SK-N-SH treated with all-trans-retinoic acid at 6 μM for 48 hours (cell line): ENCODE measurements at regions not wholly inside any gene's neighbourhood (a gene's known extent, or its start where the extent isn't known, plus 50 kb on each side); places are given as distances from the start of the nearest gene placed in this dataset.

Experiments
- ATAC-seq: fragments of 200-7000 bp; cut with Tn5 transposase; 3 replicates; pipeline ENCODE4 v1.9.1; 2020; ENCODE audit warnings: mild to moderate bottlenecking, moderate library complexity
- ARNTL ChIP-seq: fragments of 450-650 bp; formaldehyde crosslinking; IDR thresholded peaks from 2 replicates; pipeline ENCODE4 v1.5.0; 2020; ENCODE audit warnings: low read depth, mild to moderate bottlenecking, moderate library complexity, borderline replicate concordance
- BACH2 ChIP-seq: fragments of 250-450 bp; sonication (Bioruptor Pico); IDR thresholded peaks from 2 replicates; pipeline ENCODE4 v1.9.0; 2021; ENCODE audit warnings: mild to moderate bottlenecking, borderline replicate concordance
- CSDC2 ChIP-seq: fragments of 250-450 bp; sonication (Bioruptor Pico); IDR thresholded peaks from 2 replicates; pipeline ENCODE4 v1.5.0; 2020; ENCODE audit warnings: mild to moderate bottlenecking, moderate library complexity
- ESRRG ChIP-seq: fragments of 250-450 bp; sonication (Bioruptor Pico); IDR thresholded peaks from 2 replicates; pipeline ENCODE4 v1.6.1; 2021; ENCODE audit warnings: mild to moderate bottlenecking
- GLIS3 ChIP-seq: fragments of 250-450 bp; sonication (Bioruptor Pico); IDR thresholded peaks from 2 replicates; pipeline ENCODE4 v1.5.0; 2020; ENCODE audit warnings: mild to moderate bottlenecking, moderate library complexity
- ISL1 ChIP-seq: fragments of 250-450 bp; sonication (Bioruptor Pico); IDR thresholded peaks from 2 replicates; pipeline ENCODE4 v2.1.2; 2022; ENCODE audit warnings: mild to moderate bottlenecking, moderate library complexity
- OSR1 ChIP-seq: fragments of 250-450 bp; sonication (Bioruptor Pico); IDR thresholded peaks from 2 replicates; pipeline ENCODE4 v1.8.0; 2022; ENCODE audit warnings: moderate library complexity, mild to moderate bottlenecking, inconsistent platforms
- POU6F1 ChIP-seq: fragments of 250-450 bp; sonication (Bioruptor Pico); IDR thresholded peaks from 2 replicates; pipeline ENCODE4 v1.8.0; 2021; ENCODE audit warnings: low read depth, mild to moderate bottlenecking, moderate library complexity, borderline replicate concordance
- PPARA ChIP-seq: fragments of 250-450 bp; sonication (Bioruptor Pico); IDR thresholded peaks from 2 replicates; pipeline ENCODE4 v1.5.0; 2020; ENCODE audit warnings: mild to moderate bottlenecking, borderline replicate concordance
- RARB ChIP-seq: fragments of 250-450 bp; sonication (Bioruptor Pico); IDR thresholded peaks from 2 replicates; pipeline ENCODE4 v1.8.0; 2021; ENCODE audit warnings: mild to moderate bottlenecking, moderate library complexity
- SNAI2 ChIP-seq: fragments of 250-450 bp; sonication (Bioruptor Pico); IDR thresholded peaks from 2 replicates; pipeline ENCODE4 v1.5.0; 2020; ENCODE audit warnings: mild to moderate bottlenecking, moderate library complexity
- TCF4 ChIP-seq: fragments of 250-450 bp; sonication (Bioruptor Pico); IDR thresholded peaks from 2 replicates; pipeline ENCODE4 v1.8.0; 2021; ENCODE audit warnings: mild to moderate bottlenecking, moderate library complexity, borderline replicate concordance
- TOX ChIP-seq: fragments of 250-450 bp; sonication (Bioruptor Pico); IDR thresholded peaks from 2 replicates; pipeline ENCODE4 v1.8.0; 2021; ENCODE audit warnings: mild to moderate bottlenecking, moderate library complexity, borderline replicate concordance
- ZC3H10 ChIP-seq: fragments of 250-450 bp; sonication (Bioruptor Pico); IDR thresholded peaks from 2 replicates; pipeline ENCODE4 v1.5.1; 2021; ENCODE audit warnings: mild to moderate bottlenecking, moderate library complexity
- ZFP3 ChIP-seq: fragments of 250-450 bp; sonication (Bioruptor Pico); IDR thresholded peaks from 2 replicates; pipeline ENCODE4 v1.5.0; 2020; ENCODE audit warnings: mild to moderate bottlenecking, moderate library complexity
- ZFP30 ChIP-seq: fragments of 450-650 bp; formaldehyde crosslinking; IDR thresholded peaks from 2 replicates; pipeline ENCODE4 v1.5.0; 2022; ENCODE audit warnings: mild to moderate bottlenecking, moderate library complexity
- ZNF565 ChIP-seq: fragments of 450-650 bp; formaldehyde crosslinking; conservative IDR thresholded peaks from 2 replicates; pipeline ENCODE4 v1.5.0; 2020; ENCODE audit warnings: low read depth, mild to moderate bottlenecking, moderate library complexity
- ZNF70 ChIP-seq: fragments of 450-650 bp; formaldehyde crosslinking; IDR thresholded peaks from 2 replicates; pipeline ENCODE4 v1.5.0; 2020; ENCODE audit warnings: mild to moderate bottlenecking, moderate library complexity
- ZNF8 ChIP-seq: fragments of 450-650 bp; formaldehyde crosslinking; IDR thresholded peaks from 2 replicates; pipeline ENCODE4 v1.5.0; 2020; ENCODE audit warnings: mild to moderate bottlenecking, moderate library complexity
- TF ChIP-seq, protein P1 (sequence below): fragments of 250-450 bp; sonication (Bioruptor Pico); IDR thresholded peaks from 2 replicates; pipeline ENCODE4 v1.5.1; 2021; ENCODE audit warnings: mild to moderate bottlenecking, moderate library complexity
- TF ChIP-seq, protein P2 (sequence below): fragments of 250-450 bp; sonication (Bioruptor Pico); IDR thresholded peaks from 2 replicates; pipeline ENCODE4 v1.8.0; 2020; ENCODE audit warnings: mild to moderate bottlenecking, moderate library complexity, borderline replicate concordance
- TF ChIP-seq, protein P3 (sequence below): fragments of 250-450 bp; sonication (Bioruptor Pico); IDR thresholded peaks from 2 replicates; pipeline ENCODE4 v1.5.1; 2020; ENCODE audit warnings: low read depth, mild to moderate bottlenecking, moderate library complexity
- TF ChIP-seq, protein P4 (sequence below): fragments of 250-450 bp; sonication (Bioruptor Pico); IDR thresholded peaks from 2 replicates; pipeline ENCODE4 v1.5.0; 2020; ENCODE audit warnings: mild to moderate bottlenecking, moderate library complexity

DNA sequence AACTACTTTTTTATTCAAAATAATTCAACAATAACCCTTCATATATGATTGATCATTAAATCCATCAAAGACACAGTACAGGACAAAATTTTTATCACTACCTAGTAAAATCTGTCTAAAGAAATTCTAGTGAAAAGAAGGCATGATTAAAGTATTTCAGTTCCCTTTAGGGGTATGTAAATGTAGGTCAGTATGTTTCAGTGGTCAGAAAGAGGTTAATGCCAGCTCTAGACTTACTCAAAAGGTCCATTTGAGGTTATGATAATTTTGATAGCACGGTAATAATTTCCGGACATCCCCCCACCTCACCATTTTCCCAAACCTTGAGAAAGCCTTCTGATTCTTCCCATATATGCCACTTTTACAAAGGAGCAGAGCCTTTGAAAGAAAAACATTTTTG lies 193.5 kb upstream of the ID4 start:
- ATAC-seq, result no peak

GRCh38 chr6:19655744-19656143 lies 181.4 kb upstream of the ID4 start:
- no peak for ATAC-seq
- no peak for TF ChIP-seq GLIS3 (CRISPR knock-in tag)
- TF ChIP-seq TCF4, result no peak
- TF ChIP-seq ISL1 (CRISPR knock-in tag), result no peak
- no peak for TF ChIP-seq ZFP30 (CRISPR knock-in tag)
- TF ChIP-seq SNAI2, result no peak
- TF ChIP-seq ZNF565, result no peak
- TF ChIP-seq RARB, result no peak
- no peak for TF ChIP-seq POU6F1 (CRISPR knock-in tag)
- TF ChIP-seq, protein P1, sequence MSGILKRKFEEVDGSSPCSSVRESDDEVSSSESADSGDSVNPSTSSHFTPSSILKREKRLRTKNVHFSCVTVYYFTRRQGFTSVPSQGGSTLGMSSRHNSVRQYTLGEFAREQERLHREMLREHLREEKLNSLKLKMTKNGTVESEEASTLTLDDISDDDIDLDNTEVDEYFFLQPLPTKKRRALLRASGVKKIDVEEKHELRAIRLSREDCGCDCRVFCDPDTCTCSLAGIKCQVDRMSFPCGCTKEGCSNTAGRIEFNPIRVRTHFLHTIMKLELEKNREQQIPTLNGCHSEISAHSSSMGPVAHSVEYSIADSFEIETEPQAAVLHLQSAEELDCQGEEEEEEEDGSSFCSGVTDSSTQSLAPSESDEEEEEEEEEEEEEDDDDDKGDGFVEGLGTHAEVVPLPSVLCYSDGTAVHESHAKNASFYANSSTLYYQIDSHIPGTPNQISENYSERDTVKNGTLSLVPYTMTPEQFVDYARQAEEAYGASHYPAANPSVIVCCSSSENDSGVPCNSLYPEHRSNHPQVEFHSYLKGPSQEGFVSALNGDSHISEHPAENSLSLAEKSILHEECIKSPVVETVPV (CRISPR knock-in tag), result no peak
- no peak for TF ChIP-seq ARNTL (CRISPR knock-in tag)
- no peak for TF ChIP-seq ZNF8 (CRISPR knock-in tag)
- no peak for TF ChIP-seq ZFP3 (CRISPR knock-in tag)
- TF ChIP-seq PPARA (CRISPR knock-in tag), result no peak

More for the DNA sequence above, 193.5 kb upstream of the ID4 start:
- no peak for TF ChIP-seq TCF4
- no peak for TF ChIP-seq BACH2 (CRISPR knock-in tag)
- no peak for TF ChIP-seq ZFP3 (CRISPR knock-in tag)
- TF ChIP-seq OSR1, result no peak
- no peak for TF ChIP-seq ESRRG (CRISPR knock-in tag)
- TF ChIP-seq ARNTL (CRISPR knock-in tag), result no peak
- TF ChIP-seq, protein P1 (CRISPR knock-in tag), result no peak
- TF ChIP-seq, protein P2, sequence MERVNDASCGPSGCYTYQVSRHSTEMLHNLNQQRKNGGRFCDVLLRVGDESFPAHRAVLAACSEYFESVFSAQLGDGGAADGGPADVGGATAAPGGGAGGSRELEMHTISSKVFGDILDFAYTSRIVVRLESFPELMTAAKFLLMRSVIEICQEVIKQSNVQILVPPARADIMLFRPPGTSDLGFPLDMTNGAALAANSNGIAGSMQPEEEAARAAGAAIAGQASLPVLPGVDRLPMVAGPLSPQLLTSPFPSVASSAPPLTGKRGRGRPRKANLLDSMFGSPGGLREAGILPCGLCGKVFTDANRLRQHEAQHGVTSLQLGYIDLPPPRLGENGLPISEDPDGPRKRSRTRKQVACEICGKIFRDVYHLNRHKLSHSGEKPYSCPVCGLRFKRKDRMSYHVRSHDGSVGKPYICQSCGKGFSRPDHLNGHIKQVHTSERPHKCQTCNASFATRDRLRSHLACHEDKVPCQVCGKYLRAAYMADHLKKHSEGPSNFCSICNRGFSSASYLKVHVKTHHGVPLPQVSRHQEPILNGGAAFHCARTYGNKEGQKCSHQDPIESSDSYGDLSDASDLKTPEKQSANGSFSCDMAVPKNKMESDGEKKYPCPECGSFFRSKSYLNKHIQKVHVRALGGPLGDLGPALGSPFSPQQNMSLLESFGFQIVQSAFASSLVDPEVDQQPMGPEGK (CRISPR knock-in tag), result no peak
- no peak for TF ChIP-seq GLIS3 (CRISPR knock-in tag)
- TF ChIP-seq, protein P3, sequence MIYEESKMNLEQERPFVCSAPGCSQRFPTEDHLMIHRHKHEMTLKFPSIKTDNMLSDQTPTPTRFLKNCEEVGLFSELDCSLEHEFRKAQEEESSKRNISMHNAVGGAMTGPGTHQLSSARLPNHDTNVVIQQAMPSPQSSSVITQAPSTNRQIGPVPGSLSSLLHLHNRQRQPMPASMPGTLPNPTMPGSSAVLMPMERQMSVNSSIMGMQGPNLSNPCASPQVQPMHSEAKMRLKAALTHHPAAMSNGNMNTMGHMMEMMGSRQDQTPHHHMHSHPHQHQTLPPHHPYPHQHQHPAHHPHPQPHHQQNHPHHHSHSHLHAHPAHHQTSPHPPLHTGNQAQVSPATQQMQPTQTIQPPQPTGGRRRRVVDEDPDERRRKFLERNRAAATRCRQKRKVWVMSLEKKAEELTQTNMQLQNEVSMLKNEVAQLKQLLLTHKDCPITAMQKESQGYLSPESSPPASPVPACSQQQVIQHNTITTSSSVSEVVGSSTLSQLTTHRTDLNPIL (CRISPR knock-in tag), result no peak
- TF ChIP-seq, protein P4, sequence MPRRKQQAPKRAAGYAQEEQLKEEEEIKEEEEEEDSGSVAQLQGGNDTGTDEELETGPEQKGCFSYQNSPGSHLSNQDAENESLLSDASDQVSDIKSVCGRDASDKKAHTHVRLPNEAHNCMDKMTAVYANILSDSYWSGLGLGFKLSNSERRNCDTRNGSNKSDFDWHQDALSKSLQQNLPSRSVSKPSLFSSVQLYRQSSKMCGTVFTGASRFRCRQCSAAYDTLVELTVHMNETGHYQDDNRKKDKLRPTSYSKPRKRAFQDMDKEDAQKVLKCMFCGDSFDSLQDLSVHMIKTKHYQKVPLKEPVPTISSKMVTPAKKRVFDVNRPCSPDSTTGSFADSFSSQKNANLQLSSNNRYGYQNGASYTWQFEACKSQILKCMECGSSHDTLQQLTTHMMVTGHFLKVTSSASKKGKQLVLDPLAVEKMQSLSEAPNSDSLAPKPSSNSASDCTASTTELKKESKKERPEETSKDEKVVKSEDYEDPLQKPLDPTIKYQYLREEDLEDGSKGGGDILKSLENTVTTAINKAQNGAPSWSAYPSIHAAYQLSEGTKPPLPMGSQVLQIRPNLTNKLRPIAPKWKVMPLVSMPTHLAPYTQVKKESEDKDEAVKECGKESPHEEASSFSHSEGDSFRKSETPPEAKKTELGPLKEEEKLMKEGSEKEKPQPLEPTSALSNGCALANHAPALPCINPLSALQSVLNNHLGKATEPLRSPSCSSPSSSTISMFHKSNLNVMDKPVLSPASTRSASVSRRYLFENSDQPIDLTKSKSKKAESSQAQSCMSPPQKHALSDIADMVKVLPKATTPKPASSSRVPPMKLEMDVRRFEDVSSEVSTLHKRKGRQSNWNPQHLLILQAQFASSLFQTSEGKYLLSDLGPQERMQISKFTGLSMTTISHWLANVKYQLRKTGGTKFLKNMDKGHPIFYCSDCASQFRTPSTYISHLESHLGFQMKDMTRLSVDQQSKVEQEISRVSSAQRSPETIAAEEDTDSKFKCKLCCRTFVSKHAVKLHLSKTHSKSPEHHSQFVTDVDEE, result no peak
- TF ChIP-seq TOX (CRISPR knock-in tag), result no peak
- no peak for TF ChIP-seq PPARA (CRISPR knock-in tag)
- TF ChIP-seq POU6F1 (CRISPR knock-in tag), result no peak
- no peak for TF ChIP-seq ISL1 (CRISPR knock-in tag)
- no peak for TF ChIP-seq CSDC2
- TF ChIP-seq SNAI2, result no peak
- no peak for TF ChIP-seq ZC3H10 (CRISPR knock-in tag)
- TF ChIP-seq RARB, result no peak
- no peak for TF ChIP-seq ZNF70 (CRISPR knock-in tag)
- TF ChIP-seq, all 23 proteins: peak for 0
